GM18867 (cell line): ENCODE measurements at regions not wholly inside any gene's neighbourhood (a gene's known extent, or its start where the extent isn't known, plus 50 kb on each side); places are given as distances from the start of the nearest gene placed in this dataset.
A peak's percentile ranks its signal among the peaks of the same experiment; 100 is the strongest.
"Not testable (repeated sequence)": the region's sequence is repeated elsewhere in the genome, so short reads cannot be mapped to it uniquely, and the experiment has no call there.

Source experiments
- ATAC-seq: cut with Tn5 transposase; IDR thresholded peaks from one replicate; pipeline ENCODE4 v1.9.1; 2021; ENCODE audit warnings: mild to moderate bottlenecking, moderate library complexity; ENCODE audit not compliant: unreplicated experiment

DNA sequence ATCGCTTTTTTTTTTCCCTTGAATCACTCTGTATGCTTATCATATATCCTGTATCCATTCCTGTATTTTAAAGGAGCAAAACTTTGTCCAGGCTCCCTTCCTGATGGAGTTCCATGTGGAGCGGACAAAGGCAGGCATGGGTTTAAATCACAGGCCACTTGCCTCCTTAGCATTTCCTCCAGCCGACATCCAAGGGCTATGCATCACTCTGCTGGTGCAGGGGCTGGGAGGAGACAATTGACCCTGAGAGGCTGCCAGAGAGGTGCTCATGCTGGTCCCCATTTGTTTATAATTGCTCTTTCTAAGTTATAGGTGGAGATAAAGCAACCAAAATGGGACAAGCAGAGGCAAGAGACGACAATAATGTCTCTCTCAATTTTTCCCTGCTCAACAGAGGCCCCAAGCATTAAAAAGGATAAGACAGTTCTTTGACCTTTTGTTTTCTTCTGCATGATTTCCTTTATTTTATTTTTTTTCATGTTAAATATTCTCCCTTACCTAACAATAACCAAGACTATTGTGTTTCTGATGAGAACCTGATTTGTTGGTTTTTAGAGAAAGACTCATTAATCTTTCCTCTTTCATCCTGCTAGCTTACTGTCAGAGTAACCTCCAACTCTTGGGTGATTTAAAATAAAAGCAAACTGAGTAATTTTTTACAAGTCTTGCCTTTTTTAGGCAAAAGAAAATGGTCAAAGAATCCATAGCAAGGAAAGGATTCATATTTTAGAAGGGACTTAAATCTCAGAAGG lies 353.7 kb downstream of the ADGRL2 start:
- ATAC-seq = no peak

DNA sequence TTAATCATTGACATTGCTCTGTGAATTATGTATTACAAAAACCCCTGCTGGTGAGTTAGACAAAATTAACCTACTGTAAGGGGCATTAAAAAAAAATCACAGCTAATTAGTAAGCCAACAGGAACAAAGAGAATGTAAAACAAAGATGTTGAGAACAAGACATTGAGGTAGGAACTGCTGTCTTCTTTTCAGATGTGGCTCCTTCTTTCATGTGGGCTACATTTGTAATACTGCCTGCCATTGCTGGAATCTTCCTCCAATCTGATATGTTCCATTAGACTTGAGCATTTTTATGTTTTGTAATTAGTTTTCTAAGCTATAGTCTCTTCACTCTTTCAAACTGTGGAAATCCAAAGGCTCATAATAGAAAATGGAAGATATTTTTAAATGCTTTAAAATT lies 353.0 kb downstream of the ADGRL2 start:
- ATAC-seq = no peak

DNA sequence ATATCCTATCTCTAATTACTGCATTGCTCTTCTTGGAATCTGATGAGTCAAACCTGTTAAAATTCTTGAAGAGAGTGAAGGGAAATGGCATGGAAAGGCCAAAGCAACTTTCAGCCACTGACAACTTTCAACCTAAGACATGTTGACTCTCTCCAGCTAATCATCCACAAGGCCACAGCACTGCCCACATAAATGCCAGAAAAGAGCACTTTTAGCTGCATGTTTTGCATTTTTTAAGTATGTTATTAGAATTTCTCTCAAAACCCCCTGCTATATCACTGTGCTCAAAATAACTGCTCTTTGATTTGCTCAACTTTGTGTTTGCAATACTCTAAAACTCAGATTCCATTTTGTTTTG lies 352.5 kb downstream of the ADGRL2 start:
- ATAC-seq = peak; percentile 56

DNA sequence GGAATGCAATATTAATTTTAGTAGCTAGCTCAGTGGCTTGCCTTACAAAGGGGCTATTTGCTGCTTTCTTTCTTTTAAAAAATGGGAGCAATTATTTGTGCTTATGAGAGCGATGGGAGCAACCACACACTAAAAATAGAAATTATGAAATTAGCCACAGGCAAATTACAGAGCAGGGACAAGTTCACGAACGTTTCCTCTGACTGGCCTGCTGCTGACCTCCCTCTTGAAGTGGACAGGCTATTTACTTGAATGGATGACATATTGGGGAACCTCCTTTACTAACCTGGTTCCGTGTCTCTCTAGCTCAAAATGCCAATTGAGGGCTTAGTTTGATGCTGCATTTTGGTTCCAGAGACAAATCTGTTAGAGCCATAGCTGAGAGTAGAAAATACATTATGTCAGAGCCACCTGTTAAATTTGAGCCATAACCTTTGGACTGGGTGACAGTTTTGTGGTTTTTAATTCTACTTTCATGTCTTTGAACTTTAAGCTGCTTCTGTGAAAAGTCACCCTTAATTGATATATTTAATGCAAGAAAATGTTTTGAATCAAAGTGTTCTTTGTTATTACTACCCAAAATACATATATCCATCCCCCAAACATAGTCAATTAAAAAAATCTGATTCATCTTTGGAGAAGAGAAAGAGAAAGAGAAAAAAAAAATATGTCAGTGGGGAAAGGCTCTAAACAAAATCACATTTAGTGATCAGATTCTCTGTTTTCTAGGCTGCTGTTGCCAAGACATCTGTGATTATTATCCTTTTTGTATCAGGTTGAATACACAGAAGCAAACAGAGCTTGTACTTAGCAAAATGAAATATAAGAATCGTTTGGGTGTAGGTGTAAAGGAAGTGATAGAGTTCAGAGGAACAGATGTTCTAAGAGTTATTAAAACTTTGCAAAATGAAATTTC lies 351.9 kb downstream of the ADGRL2 start:
- peak; percentile 78 for ATAC-seq

DNA sequence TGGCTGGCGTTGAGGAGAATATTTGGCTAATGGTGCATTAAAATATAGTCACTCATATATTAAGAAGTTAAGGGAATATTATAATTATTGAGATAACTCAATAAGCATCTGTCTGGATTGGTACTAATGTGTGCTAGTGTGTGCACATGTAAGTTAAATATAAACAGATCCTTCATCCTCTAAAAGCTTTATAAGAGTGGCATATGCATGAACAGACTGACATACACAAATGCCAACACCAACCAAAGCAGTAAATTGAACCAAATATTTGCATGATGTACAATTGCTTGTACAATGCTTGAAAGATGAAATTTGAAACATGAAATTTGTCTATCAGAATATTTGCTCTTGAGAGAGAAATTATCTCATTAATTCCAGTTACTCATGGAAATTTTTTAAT lies 344.9 kb downstream of the ADGRL2 start:
- no peak for ATAC-seq

DNA sequence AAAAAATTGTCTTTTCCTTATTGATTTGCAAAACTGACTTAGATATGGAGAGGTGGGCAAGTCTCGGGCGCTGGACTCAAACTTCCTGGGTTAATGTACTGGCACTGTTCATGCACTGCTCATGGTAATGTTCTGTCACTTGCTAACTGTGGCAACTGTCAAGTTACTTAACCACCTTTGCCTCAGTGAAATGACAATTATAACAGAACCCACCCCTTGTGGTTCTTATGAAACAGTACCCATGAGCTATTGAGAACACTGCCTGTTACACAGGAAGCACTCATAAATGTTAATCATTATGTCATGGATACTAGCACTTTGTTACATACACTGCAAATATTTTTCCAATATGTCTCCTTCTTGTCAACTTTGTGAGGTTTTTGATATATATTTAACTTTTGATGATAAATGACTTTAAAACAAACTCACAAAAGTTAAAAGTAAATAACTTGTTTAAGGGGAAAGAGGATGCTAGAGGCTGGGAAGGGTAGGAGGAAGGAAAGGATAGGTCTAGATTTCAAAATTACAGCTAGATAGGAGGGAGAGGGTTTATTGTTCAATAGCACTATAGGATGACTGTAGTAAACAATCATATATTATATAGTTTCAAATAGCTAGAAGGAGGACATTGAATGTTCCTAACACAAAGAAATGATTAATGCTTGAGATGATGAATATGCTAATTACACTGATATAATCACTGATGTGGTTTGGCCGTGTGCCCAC lies 342.5 kb downstream of the ADGRL2 start:
- ATAC-seq = peak; percentile 54

DNA sequence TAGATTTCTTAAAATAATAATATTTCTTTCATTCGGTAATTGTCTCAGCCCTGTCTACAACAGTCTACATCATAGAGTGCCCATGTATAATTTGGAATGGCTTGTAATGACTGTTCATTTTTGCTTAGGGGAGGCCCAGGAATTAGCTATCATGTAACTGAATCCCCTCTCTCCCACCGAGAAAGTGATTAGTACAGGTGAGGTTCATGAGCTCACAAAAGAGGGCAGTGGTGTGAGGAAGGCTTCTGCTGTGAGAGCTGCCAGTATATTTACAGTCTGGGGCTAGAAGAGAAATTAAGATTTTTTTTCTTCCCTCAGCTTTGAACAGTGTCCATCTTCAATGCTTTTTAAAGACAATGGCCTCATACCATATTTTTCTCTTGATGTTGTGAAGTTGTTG lies 340.7 kb downstream of the ADGRL2 start:
- no peak for ATAC-seq

DNA sequence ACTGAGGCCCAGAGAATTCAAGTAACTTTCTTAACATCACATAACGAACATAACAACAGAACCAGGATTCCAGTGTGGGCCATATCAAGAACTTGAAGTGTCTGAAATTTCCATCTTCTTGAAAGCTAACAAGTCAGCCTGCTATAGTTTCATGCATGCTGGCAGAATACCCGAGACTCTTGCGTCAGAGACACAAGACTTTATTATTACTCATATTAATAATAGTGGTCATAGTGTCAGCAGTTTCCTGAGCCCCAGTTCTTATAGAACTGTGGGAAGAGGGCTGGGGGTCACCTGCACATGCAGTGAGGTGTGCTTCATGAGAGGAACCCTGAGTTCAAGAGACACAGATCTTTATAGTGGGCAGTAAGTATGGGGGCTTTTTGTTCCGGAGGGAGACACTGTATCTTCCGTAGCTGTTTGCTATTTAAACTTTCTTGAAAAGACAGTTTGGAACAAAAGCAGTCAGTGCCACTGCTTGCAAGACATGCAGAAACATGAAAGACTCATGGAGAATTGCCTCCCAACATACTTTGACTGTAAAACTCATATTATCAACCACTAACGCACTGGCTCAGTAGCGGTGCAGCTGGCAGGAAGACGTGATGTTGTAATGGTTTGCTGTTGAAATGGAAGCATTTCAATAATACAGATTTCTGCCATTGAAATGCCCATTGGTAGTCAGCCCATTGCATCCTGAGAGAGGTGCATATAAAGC lies 339.2 kb downstream of the ADGRL2 start:
- no peak for ATAC-seq

DNA sequence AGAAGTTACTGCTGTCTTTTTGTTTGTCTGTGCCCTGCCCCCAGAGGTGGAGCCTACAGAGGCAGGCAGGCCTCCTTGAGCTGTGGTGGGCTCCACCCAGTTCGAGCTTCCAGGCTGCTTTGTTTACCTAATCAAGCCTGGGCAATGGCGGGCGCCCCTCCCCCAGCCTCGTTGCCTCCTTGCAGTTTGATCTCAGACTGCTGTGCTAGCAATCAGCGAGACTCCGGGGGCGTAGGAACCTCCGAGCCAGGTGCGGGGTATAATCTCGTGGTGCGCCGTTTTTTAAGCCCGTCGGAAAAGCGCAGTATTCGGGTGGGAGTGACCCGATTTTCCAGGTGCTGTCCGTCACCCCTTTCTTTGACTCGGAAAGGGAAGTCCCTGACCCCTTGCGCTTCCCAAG lies 335.6 kb downstream of the ADGRL2 start:
- ATAC-seq = not testable (repeated sequence)

DNA sequence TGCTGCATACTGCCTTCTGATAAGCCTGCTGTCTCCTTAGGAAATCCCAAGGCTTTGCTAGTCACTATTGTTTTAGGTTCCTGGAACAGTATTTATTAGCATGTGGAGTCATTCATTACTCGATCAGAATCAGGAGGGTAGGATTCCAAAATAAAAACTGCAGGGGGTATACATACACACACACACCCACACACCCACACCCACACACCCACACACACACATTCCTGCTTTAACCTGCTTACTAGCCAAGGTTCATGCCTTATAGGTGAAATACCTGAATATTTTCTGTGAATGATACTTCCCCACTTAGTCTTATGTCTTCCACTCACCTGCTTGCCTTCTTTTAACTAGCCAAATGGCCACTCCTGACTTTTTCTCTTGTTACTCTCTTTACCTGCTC lies 325.1 kb downstream of the ADGRL2 start:
- ATAC-seq = no peak

DNA sequence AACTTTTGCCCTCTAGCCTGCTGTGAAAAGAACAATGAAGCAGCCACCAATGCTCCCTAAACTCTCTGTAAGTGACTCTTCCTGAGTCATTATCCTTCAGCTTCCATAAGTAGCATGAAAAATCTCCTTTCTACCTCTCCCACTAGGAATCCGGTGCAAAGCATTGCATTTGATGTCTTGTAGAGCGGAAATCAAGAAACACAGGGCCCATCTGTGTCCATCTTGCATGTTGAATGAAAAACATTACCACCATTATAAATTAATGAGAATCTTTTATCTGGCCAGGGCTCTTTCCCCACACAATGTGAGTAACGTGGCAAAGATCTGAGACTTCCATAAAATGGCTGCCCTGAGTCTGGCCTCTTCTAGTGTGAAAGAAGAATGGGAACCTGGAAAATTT lies 324.4 kb downstream of the ADGRL2 start:
- no peak for ATAC-seq

DNA sequence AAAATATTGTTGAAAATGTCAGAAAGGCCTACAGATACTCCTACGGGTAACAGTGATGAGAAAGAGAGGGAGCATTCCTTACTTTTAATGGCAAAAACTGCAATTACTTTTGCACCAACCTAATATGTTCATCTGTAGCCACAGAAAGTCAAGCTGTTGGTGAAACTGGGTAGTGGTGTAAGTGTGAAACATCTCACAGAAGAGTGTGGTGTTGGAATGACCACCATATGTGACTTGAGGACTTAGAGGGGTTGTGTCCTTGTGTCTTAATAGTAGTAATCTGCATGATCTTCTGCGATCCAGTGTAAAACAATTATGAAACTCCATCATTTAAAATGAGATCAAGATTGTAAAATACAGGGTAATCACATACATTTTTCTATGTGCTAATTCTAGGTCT lies 320.7 kb downstream of the ADGRL2 start:
- peak; percentile 83 for ATAC-seq

DNA sequence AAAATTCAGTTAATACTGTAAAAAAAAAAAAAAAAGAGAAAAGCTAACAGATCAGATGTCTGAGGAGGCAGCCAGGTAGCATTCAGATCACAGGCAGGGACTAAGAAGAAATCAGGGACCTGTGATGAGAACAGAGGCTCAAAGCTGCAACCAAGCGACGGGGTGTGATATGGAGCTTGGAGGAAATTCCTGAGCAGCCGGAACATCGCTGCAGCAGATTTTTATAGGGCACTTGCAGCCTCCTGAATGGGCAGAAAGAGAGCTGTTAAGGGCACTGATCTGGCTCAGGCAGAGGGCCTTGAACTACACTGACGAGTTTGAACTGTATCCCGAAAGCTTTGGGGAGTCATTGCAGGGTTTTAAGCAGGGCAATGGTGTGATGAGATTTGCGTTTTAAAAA lies 315.4 kb downstream of the ADGRL2 start:
- no peak for ATAC-seq

DNA sequence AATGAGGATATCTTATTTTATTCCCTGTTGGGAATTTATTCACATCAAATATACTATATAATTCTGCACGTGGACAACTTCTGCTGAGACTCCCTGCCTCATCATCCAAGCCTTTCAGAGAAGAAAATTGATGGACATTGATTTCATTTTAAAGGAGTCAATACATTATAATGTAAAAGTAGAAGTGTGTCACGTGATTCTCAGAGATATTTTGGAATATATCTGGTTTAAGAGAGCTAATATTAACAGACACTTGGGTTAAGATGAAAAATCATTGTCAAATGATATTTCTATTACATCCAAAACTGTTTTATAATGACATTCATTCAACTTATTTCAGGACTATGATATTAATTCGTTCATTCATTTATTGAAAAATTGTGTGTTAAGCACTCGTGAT lies 314.2 kb downstream of the ADGRL2 start:
- ATAC-seq = no peak

DNA sequence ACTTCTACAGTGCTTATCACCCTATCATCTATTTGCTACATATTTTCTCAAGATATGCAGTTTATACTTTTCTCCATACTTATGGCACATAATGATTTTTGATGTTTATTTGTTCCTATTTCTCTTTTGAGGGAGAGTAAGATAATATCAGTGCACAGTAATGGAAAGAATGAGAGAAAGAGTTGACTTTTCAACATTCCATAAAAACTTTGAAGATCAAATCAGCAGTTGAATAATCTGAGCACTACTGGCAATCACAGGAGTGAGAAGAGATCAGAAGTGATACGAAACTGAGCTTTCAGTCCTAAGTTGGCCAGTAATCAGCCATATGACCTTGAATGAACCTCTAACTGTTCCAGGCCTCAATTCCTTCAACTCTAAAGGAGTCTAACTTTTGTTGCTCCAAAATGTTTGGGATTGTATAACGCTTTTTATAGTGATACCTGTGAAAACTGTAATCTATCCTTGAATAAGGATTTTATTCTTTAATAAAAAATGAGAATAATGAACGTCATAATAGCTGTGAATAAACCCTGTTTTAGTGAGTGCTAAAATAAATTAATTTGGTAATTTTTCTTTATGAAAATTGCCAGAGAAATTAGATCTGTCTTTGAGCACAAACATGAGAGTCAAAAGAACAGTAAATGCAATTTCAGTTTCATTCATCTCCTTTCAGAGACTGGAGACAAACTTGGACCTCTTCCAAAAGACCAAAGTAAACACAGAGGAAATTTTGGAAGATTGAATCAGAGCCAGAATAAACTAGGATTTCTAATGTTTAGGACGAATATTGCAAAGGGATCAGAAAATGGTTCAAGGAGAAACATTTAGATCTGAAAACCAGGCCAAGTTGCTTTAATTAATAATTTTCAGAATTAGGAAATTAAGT lies 309.9 kb downstream of the ADGRL2 start:
- ATAC-seq = peak; percentile 40

DNA sequence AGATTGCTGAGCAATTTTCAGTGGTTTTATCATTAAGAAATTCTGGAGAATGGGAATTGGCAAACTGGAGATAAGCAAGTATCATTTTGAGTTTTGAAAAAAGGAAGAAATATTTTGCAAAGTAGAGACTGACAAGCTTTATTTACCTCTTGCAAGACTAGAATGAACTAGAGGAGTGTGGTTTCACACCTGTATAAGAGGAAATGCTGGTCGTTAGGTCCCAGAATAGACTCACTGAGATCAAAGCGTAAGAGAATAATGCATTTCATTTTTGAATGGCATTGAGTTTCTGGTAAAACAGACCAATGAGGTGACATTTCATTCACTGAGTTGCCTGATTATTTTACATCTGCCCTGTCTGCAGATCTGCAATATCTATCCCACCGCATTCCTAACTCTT lies 308.1 kb downstream of the ADGRL2 start:
- peak; percentile 98 for ATAC-seq

DNA sequence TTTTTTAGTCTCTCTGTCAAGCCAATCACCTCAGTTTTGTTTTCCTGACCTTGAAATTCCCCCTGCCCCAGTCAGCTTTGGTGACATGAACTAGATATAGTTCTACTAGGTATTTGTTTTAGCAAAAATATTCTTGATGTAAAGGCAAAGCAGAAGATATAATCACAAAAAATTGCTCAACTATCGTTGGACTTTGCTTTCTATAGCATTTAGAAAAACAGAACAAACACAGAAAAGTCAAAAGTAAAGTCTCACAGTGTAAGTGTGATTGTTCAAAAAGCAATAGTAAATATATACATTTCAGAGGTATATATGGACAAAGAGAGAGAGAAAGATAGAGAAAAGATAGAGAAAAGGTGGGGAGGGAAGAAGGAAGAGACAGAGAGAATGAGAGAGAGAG lies 305.9 kb downstream of the ADGRL2 start:
- ATAC-seq = no peak

DNA sequence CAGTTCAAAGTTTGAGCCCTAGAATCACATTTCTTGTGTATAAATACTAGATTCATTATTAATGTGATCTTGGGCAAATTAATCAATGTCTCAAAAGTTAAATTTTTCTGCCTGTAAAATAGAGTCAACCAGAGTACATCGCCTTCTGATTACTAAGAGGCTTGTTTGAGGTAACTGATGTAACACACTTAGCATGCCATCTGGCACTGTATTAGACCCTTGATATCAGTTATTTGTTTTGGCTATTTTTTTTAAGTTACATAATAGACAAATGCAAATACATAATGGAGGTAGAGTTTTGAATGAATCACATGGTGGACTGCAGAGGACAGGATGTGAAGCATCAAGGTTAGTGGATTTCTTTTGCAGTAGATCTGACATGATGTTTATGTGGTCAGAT lies 298.4 kb downstream of the ADGRL2 start:
- no peak for ATAC-seq

DNA sequence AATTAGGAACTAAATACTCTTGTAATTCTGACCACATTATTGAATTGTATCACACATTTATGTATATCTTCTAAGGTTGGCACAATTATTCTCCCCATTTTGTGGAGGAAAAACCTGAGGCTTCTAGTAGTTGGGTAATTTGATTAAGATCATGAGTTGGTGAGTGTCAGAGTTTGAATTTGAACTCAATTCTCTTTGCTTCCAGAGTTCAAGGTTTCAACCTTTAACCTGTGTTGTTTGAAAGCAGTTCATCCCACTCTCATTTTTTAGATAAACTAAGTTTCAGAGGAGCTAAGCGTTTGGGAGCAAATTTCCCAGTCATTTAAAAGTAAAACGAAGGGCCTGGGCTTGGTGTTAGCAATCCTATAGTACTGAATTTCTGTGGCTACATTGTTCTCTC lies 293.4 kb downstream of the ADGRL2 start:
- no peak for ATAC-seq

DNA sequence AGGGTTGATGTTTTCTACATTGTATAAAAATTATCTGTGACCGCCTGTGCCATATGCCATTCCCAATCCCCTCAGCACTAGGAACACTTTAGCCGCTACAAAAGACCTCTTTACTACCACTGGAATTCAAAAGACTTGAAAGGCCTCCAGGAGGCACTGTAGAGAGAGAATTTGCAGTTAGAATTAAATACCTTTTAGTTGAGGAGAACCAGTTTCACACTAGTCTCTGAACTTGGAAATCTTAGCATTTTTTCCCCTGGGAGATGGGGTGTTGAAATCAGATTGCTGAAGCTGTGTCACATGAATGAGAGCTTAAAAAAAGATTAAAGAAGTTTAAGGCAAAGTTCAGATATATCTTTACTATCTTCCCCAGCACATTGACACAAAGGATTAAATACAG lies 291.0 kb downstream of the ADGRL2 start:
- no peak for ATAC-seq
